PFSK-1 (cell line): ENCODE measurements at regions not wholly inside any gene's neighbourhood (a gene's known extent, or its start where the extent isn't known, plus 50 kb on each side); places are given as distances from the start of the nearest gene placed in this dataset.

Source experiments
- FOXP2 ChIP-seq: optimal IDR thresholded peaks from 2 replicates; pipeline ENCODE3; 2011; ENCODE audit warnings: borderline replicate concordance, control low read depth, inconsistent platforms; ENCODE audit not compliant: insufficient read depth; ENCODE audit errors: extremely low read length, extremely low read depth
- POLR2AphosphoS5 ChIP-seq: IDR thresholded peaks from 2 replicates; pipeline ENCODE4 v1.6.1; 2012; ENCODE audit warnings: low read depth, mild to moderate bottlenecking, control low read depth, low read length, moderate library complexity
- REST ChIP-seq, 2 experiments: IDR thresholded peaks; 2 replicates each; pipeline versions ENCODE4 v1.6.1 to v1.8.0; 2011 to 2012; ENCODE audit warnings: low read depth in 2 of 2, low read length in 2 of 2, control low read depth in 1 of 2, inconsistent platforms in 1 of 2, mild to moderate bottlenecking in 1 of 2, moderate library complexity in 1 of 2; ENCODE audit not compliant: insufficient read depth in 1 of 2
- SIN3A ChIP-seq: IDR thresholded peaks from 2 replicates; pipeline ENCODE4 v1.6.1; 2012; ENCODE audit warnings: mild to moderate bottlenecking, low read length, moderate library complexity, borderline replicate concordance; ENCODE audit not compliant: insufficient read depth
- TAF1 ChIP-seq: IDR thresholded peaks from 2 replicates; pipeline ENCODE4 v1.6.1; 2012; ENCODE audit warnings: low read length, control low read depth, borderline replicate concordance; ENCODE audit not compliant: insufficient read depth

- no peak for TF ChIP-seq REST (IDR thresholded peaks at IDR 0.05; ENCODE audit: insufficient read depth in 1 of 2, low read depth in 2 of 2, low read length in 2 of 2)
- TF ChIP-seq TAF1 = no peak
- no peak for TF ChIP-seq FOXP2
- TF ChIP-seq SIN3A = no peak
- no peak for TF ChIP-seq POLR2AphosphoS5
Observed at GRCh38 chr17:71699907-71700306, 420.9 kb upstream of the SOX9 start.

GRCh38 chr17:71703701-71704100 lies 417.1 kb upstream of the SOX9 start:
- TF ChIP-seq SIN3A = no peak
- TF ChIP-seq TAF1 = no peak
- no peak for TF ChIP-seq FOXP2

GRCh38 chr17:71709271-71709890 lies 411.4 kb upstream of the SOX9 start:
- TF ChIP-seq SIN3A = no peak
- no peak for TF ChIP-seq FOXP2
- TF ChIP-seq TAF1 = no peak
- TF ChIP-seq POLR2AphosphoS5 = no peak
- TF ChIP-seq REST (IDR thresholded peaks at IDR 0.05; ENCODE audit: insufficient read depth in 1 of 2, low read depth in 2 of 2, low read length in 2 of 2) = no peak

GRCh38 chr17:71709946-71710345 lies 410.9 kb upstream of the SOX9 start:
- TF ChIP-seq POLR2AphosphoS5 = no peak
- no peak for TF ChIP-seq TAF1

- TF ChIP-seq POLR2AphosphoS5 (no peak), SIN3A (no peak), TAF1 (no peak), FOXP2 (no peak), REST (IDR thresholded peaks at IDR 0.05; ENCODE audit: insufficient read depth in 1 of 2, low read depth in 2 of 2, low read length in 2 of 2) (no peak)
Observed at GRCh38 chr17:71710816-71711215, 410.0 kb upstream of the SOX9 start.

- TF ChIP-seq FOXP2 (no peak), REST (IDR thresholded peaks at IDR 0.05; ENCODE audit: insufficient read depth in 1 of 2, low read depth in 2 of 2, low read length in 2 of 2) (no peak), TAF1 (no peak), SIN3A (no peak), POLR2AphosphoS5 (no peak)
Observed at GRCh38 chr17:71713846-71714245, 407.0 kb upstream of the SOX9 start.
